ENCODE measurements at regions not wholly inside any gene's neighbourhood (a gene's known extent, or its start where the extent isn't known, plus 50 kb on each side); places are given as distances from the start of the nearest gene placed in this dataset.

GRCh38 chr18:6558446-6559156 is 143.9 kb upstream of the L3MBTL4 start (continued):
- no peak for TF ChIP-seq AFF1 (IDR thresholded peaks at IDR 0.05; ENCODE audit: low read depth in 1 of 2, partially characterized antibody in 2 of 2)
- TF ChIP-seq UBTF (IDR thresholded peaks at IDR 0.05; ENCODE audit: borderline replicate concordance in 1 of 2, low read depth in 2 of 2, low read length in 2 of 2): no peak
- TF ChIP-seq TRIM24 (IDR thresholded peaks at IDR 0.05): no peak
- TF ChIP-seq SNAPC5 (CRISPR knock-in tag; IDR thresholded peaks at IDR 0.05): no peak
- no peak for TF ChIP-seq TARDBP (IDR thresholded peaks at IDR 0.05)
- TF ChIP-seq ZBTB7A (IDR thresholded peaks at IDR 0.05; ENCODE audit: borderline replicate concordance, control insufficient read depth, low read depth, low read length): no peak
- no peak for TF ChIP-seq ZFP1 (CRISPR knock-in tag; IDR thresholded peaks at IDR 0.05)
